C1 segment of cervical spinal cord (tissue), 14 donors: ENCODE measurements at regions not wholly inside any gene's neighbourhood (a gene's known extent, or its start where the extent isn't known, plus 50 kb on each side); places are given as distances from the start of the nearest gene placed in this dataset.
A peak's percentile ranks its signal among the peaks of the same experiment; 100 is the strongest.
"Not testable (repeated sequence)": the region's sequence is repeated elsewhere in the genome, so short reads cannot be mapped to it uniquely, and the experiment has no call there.

Experiments used
- DNase-seq, 14 donors: peaks; one replicate each; lab custom pipeline; 2025; lab: John Stamatoyannopoulos, UW

GRCh38 chr17:53492532-53492931, 330.2 kb upstream of the KIF2B start:
- no peak for DNase-seq

- no peak for DNase-seq
Observed at GRCh38 chr17:53490447-53490968, 332.2 kb upstream of the KIF2B start.

GRCh38 chr17:53483704-53484103, 339.0 kb upstream of the KIF2B start:
- no peak for DNase-seq

GRCh38 chr17:53475002-53475401, 347.7 kb upstream of the KIF2B start:
- no peak for DNase-seq

GRCh38 chr17:53472586-53472985, 350.1 kb upstream of the KIF2B start:
- DNase-seq: no peak

GRCh38 chr17:53471514-53471913, 351.2 kb upstream of the KIF2B start:
- DNase-seq: no peak

- no peak for DNase-seq
Observed at GRCh38 chr17:53470626-53471025, 352.1 kb upstream of the KIF2B start.

- no peak for DNase-seq
Observed at GRCh38 chr17:53466733-53467132, 356.0 kb upstream of the KIF2B start.

- not testable (repeated sequence) for DNase-seq
Observed at GRCh38 chr17:53464396-53464795, 358.3 kb upstream of the KIF2B start.

- DNase-seq: no peak
Observed at GRCh38 chr17:53463363-53463762, 359.4 kb upstream of the KIF2B start.

GRCh38 chr17:53462393-53462811, 360.3 kb upstream of the KIF2B start:
- DNase-seq: no peak

GRCh38 chr17:53455943-53456342, 366.8 kb upstream of the KIF2B start:
- DNase-seq: not testable (repeated sequence)

- no peak for DNase-seq
Observed at GRCh38 chr17:53454337-53454736, 368.4 kb upstream of the KIF2B start.

GRCh38 chr17:53449324-53449723, 373.4 kb upstream of the KIF2B start:
- no peak for DNase-seq

- DNase-seq: no peak
Observed at GRCh38 chr17:53428913-53429312, 393.8 kb upstream of the KIF2B start.

GRCh38 chr17:53426505-53426904, 396.2 kb upstream of the KIF2B start:
- DNase-seq: no peak

- no peak for DNase-seq
Observed at GRCh38 chr17:53420035-53420641, 402.6 kb upstream of the KIF2B start.

- no peak for DNase-seq
Observed at GRCh38 chr17:53409588-53409987, 413.1 kb upstream of the KIF2B start.

GRCh38 chr17:53406907-53407306, 415.8 kb upstream of the KIF2B start:
- DNase-seq: no peak

GRCh38 chr17:53391197-53391596, 431.5 kb upstream of the KIF2B start:
- DNase-seq: no peak

- no peak for DNase-seq
Observed at GRCh38 chr17:53390575-53390974, 432.2 kb upstream of the KIF2B start.

GRCh38 chr17:53387745-53388144, 435.0 kb upstream of the KIF2B start:
- DNase-seq: no peak

- peak in 4 of 14 donors; percentile 4 to 79 (median 14) for DNase-seq
Observed at GRCh38 chr17:53353919-53354351, 468.8 kb upstream of the KIF2B start.

- no peak for DNase-seq
Observed at GRCh38 chr17:53344778-53345177, 477.9 kb upstream of the KIF2B start.
